H1 (cell line): ENCODE measurements at regions not wholly inside any gene's neighbourhood (a gene's known extent, or its start where the extent isn't known, plus 50 kb on each side); places are given as distances from the start of the nearest gene placed in this dataset.

Experiments
- CTCF ChIA-PET: fragments of 300-600 bp; sonication (Branson Sonifier 250); formaldehyde crosslinking; loops from one replicate; lab custom pipeline; 2021; ENCODE audit not compliant: partially characterized antibody; lab: Charles Lee
- POLR2A ChIA-PET: fragments of 300-600 bp; sonication (Branson Sonifier 250); formaldehyde crosslinking; loops from one replicate; lab custom pipeline; 2021; ENCODE audit warnings: inconsistent platforms; ENCODE audit not compliant: partially characterized antibody; lab: Charles Lee
- DNase-seq, 2 experiments: peaks; one replicate each; pipeline versions ENCODE4 v3.0.0 to v3.0.0-alpha.2; 2010 to 2022; ENCODE audit warnings: low spot score in 2 of 2, low read depth in 1 of 2, mixed read lengths in 1 of 2
- FAIRE-seq: peaks from 2 replicates; lab custom pipeline; 2011; peaks lifted over from hg19 to GRCh38; lab: Jason Lieb, UNC
- H2AFZ ChIP-seq: 2 replicates; pipeline ENCODE4 v1.8.1; 2012; ENCODE audit warnings: low read length, inconsistent platforms
- H2AK5ac ChIP-seq: 2 replicates; pipeline ENCODE4 v1.6.1; 2013; ENCODE audit warnings: low read depth, low read length
- H2BK120ac ChIP-seq: replicated peaks from 2 replicates; pipeline ENCODE3; 2013; ENCODE audit warnings: low read depth, low read length, inconsistent platforms
- H2BK12ac ChIP-seq: 2 replicates; pipeline ENCODE4 v1.6.1; 2013; ENCODE audit warnings: low read depth, low read length
- H2BK15ac ChIP-seq: 2 replicates; pipeline ENCODE4 v1.6.1; 2013; ENCODE audit warnings: low read length
- H2BK20ac ChIP-seq: 2 replicates; pipeline ENCODE4 v1.6.1; 2013; ENCODE audit warnings: low read length
- H2BK5ac ChIP-seq: 2 replicates; pipeline ENCODE4 v1.6.1; 2013; ENCODE audit warnings: low read depth, low read length
- H3K14ac ChIP-seq: 2 replicates; pipeline ENCODE4 v1.6.1; 2013; ENCODE audit warnings: inconsistent platforms; ENCODE audit not compliant: insufficient read length
- H3K18ac ChIP-seq: 2 replicates; pipeline ENCODE4 v1.6.1; 2013; ENCODE audit warnings: low read length; ENCODE audit errors: extremely low read depth
- H3K23ac ChIP-seq: 2 replicates; pipeline ENCODE4 v1.6.1; 2013; ENCODE audit warnings: inconsistent platforms; ENCODE audit not compliant: insufficient read length
- H3K23me2 ChIP-seq: 2 replicates; pipeline ENCODE4 v1.6.1; 2013; ENCODE audit warnings: low read depth, low read length
- H3K27ac ChIP-seq: 2 replicates; pipeline ENCODE4 v1.6.1; 2011; ENCODE audit warnings: low read depth, low read length, inconsistent platforms
- H3K27me3 ChIP-seq, 4 experiments: replicated peaks in 1 of 4; 1 replicate in 1 of 4; 2 replicates in 3 of 4; pipeline versions ENCODE4 v1.6.1 to v1.8.1; 2011 to 2013; ENCODE audit warnings: low read length in 3 of 4, mild to moderate bottlenecking in 3 of 4, inconsistent platforms in 2 of 4, mixed read lengths in 2 of 4, moderate library complexity in 1 of 4; ENCODE audit not compliant: control insufficient read depth in 3 of 4, insufficient read depth in 3 of 4; ENCODE audit errors: extremely low read depth in 1 of 4
- H3K36me3 ChIP-seq, 4 experiments: 2 replicates each; pipeline versions ENCODE4 v1.6.1 to v1.8.1; 2011 to 2013; ENCODE audit warnings: mild to moderate bottlenecking in 4 of 4, low read length in 3 of 4, moderate library complexity in 2 of 4, control low read depth in 1 of 4, inconsistent platforms in 1 of 4; ENCODE audit not compliant: insufficient read depth in 4 of 4, control insufficient read depth in 2 of 4
- H3K4ac ChIP-seq: replicated peaks from 2 replicates; pipeline ENCODE3; 2013; ENCODE audit warnings: low read length, low read depth, mixed read lengths, inconsistent platforms; ENCODE audit not compliant: insufficient read length
- H3K4me1 ChIP-seq, 4 experiments: replicated peaks in 1 of 4; 1 replicate in 1 of 4; 2 replicates in 3 of 4; pipeline versions ENCODE4 v1.6.1 to v1.8.1; 2011 to 2013; ENCODE audit warnings: low read length in 3 of 4, inconsistent platforms in 2 of 4, mixed read lengths in 1 of 4; ENCODE audit not compliant: insufficient read depth in 4 of 4, control insufficient read depth in 3 of 4
- H3K4me2 ChIP-seq, 2 experiments: 2 replicates each; pipeline versions ENCODE4 v1.6.1 to v1.8.1; 2011 to 2013; ENCODE audit warnings: low read depth in 2 of 2, low read length in 2 of 2, control low read depth in 1 of 2, inconsistent platforms in 1 of 2, mild to moderate bottlenecking in 1 of 2; ENCODE audit not compliant: insufficient read depth in 1 of 2
- H3K4me3 ChIP-seq, 4 experiments: fragments of 200-600, 300-600 bp in 1 of 4; sonication (generic), shearing (Covaris generic), sonication (Bioruptor Twin) in 1 of 4; 2 replicates each; pipeline versions ENCODE4 v1.5.1 to v1.8.1; 2011 to 2016; ENCODE audit warnings: low read length in 4 of 4, low read depth in 3 of 4, control low read depth in 2 of 4, inconsistent platforms in 2 of 4, mild to moderate bottlenecking in 2 of 4, mixed read lengths in 1 of 4, moderate library complexity in 1 of 4; ENCODE audit not compliant: insufficient read depth in 2 of 4; ENCODE audit errors: extremely low read depth in 1 of 4
- H3K56ac ChIP-seq: replicated peaks from 2 replicates; pipeline ENCODE3; 2013; ENCODE audit warnings: low read depth, mild to moderate bottlenecking, mixed read lengths, low read length, inconsistent platforms; ENCODE audit not compliant: insufficient read length
- H3K79me1 ChIP-seq: 2 replicates; pipeline ENCODE4 v1.6.1; 2013; ENCODE audit warnings: low read depth, low read length, control low read depth
- H3K79me2 ChIP-seq, 2 experiments: 2 replicates each; pipeline versions ENCODE4 v1.6.1 to v1.8.1; 2012 to 2013; ENCODE audit warnings: low read length in 2 of 2, mild to moderate bottlenecking in 2 of 2, inconsistent platforms in 1 of 2; ENCODE audit not compliant: insufficient read depth in 2 of 2, control insufficient read depth in 1 of 2
- H3K9ac ChIP-seq, 4 experiments: replicated peaks in 1 of 4; 1 replicate in 1 of 4; 2 replicates in 3 of 4; pipeline versions ENCODE4 v1.6.1 to v1.8.1; 2011 to 2013; ENCODE audit warnings: low read depth in 3 of 4, low read length in 3 of 4, control low read depth in 2 of 4, mild to moderate bottlenecking in 2 of 4, moderate library complexity in 2 of 4, inconsistent platforms in 1 of 4; ENCODE audit errors: extremely low read depth in 1 of 4
- H3K9me3 ChIP-seq, 2 experiments: 2 replicates each; pipeline versions ENCODE4 v1.6.1 to v1.8.1; 2012 to 2013; ENCODE audit warnings: mild to moderate bottlenecking in 2 of 2, moderate library complexity in 2 of 2, control low read depth in 1 of 2, inconsistent platforms in 1 of 2, low read depth in 1 of 2, low read length in 1 of 2, mixed read lengths in 1 of 2; ENCODE audit not compliant: insufficient read depth in 2 of 2
- H4K20me1 ChIP-seq, 2 experiments: replicated peaks in 1 of 2; 2 replicates each; pipeline versions ENCODE3 to v1.8.1; 2011 to 2013; ENCODE audit warnings: inconsistent platforms in 2 of 2, low read length in 2 of 2, mild to moderate bottlenecking in 1 of 2; ENCODE audit not compliant: insufficient read depth in 2 of 2, control insufficient read depth in 1 of 2
- H4K5ac ChIP-seq: 2 replicates; pipeline ENCODE4 v1.6.1; 2013; ENCODE audit warnings: low read length, low read depth, mixed read lengths, inconsistent platforms; ENCODE audit not compliant: insufficient read length
- H4K8ac ChIP-seq: 2 replicates; pipeline ENCODE4 v1.8.0; 2013; ENCODE audit warnings: mild to moderate bottlenecking, moderate library complexity, low read length, inconsistent platforms; ENCODE audit not compliant: insufficient read depth; ENCODE audit errors: extremely low read depth
- H4K91ac ChIP-seq: replicated peaks from 2 replicates; pipeline ENCODE3; 2013; ENCODE audit warnings: low read length, mixed read lengths, inconsistent platforms; ENCODE audit not compliant: insufficient read length
- BACH1 ChIP-seq: IDR thresholded peaks from 2 replicates; pipeline ENCODE4 v1.6.1; 2012; ENCODE audit warnings: low read length, improper control_type of control experiment
- CTCF ChIP-seq, 3 experiments: IDR thresholded peaks; 1 replicate in 2 of 3; 2 replicates in 1 of 3; pipeline versions ENCODE4 v1.5.1 to v1.6.1; 2011; ENCODE audit warnings: low read length in 3 of 3, mild to moderate bottlenecking in 3 of 3, inconsistent platforms in 2 of 3, low read depth in 1 of 3, moderate library complexity in 1 of 3; ENCODE audit not compliant: insufficient read depth in 1 of 3; ENCODE audit errors: control extremely low read depth in 1 of 3
- EGR1 ChIP-seq: IDR thresholded peaks from 2 replicates; pipeline ENCODE4 v1.6.1; 2011; ENCODE audit warnings: low read depth, low read length, borderline replicate concordance
- FOSL1 ChIP-seq: IDR thresholded peaks from 2 replicates; pipeline ENCODE4 v1.6.1; 2011; ENCODE audit warnings: mild to moderate bottlenecking, low read depth, low read length, moderate library complexity; ENCODE audit not compliant: insufficient read depth
- HDAC6 ChIP-seq: IDR thresholded peaks from one replicate; pipeline ENCODE4 v1.7.1; 2012; ENCODE audit warnings: low read depth, mild to moderate bottlenecking, inconsistent platforms, low read length, moderate library complexity
- POLR2A ChIP-seq, 2 experiments: IDR thresholded peaks; 1 replicate in 1 of 2; 2 replicates in 1 of 2; pipeline ENCODE4 v1.6.1; 2011; ENCODE audit warnings: low read depth in 2 of 2, low read length in 2 of 2, mild to moderate bottlenecking in 2 of 2; ENCODE audit errors: control extremely low read depth in 1 of 2
- RAD21 ChIP-seq, 2 experiments: IDR thresholded peaks in 1 of 2; conservative IDR thresholded peaks in 1 of 2; 2 replicates each; pipeline ENCODE4 v1.6.1; 2011; ENCODE audit warnings: low read depth in 2 of 2, low read length in 2 of 2, improper control_type of control experiment in 1 of 2, inconsistent platforms in 1 of 2, mild to moderate bottlenecking in 1 of 2, moderate library complexity in 1 of 2
- RNF2 ChIP-seq: fragments of 200-900, 300-1000 bp; sonication (generic); IDR thresholded peaks from 2 replicates; pipeline ENCODE4 v1.7.1; 2016; ENCODE audit warnings: borderline replicate concordance, low read depth, mild to moderate bottlenecking, antibody characterized with exemption, low read length; ENCODE audit not compliant: poor library complexity, severe bottlenecking; ENCODE audit errors: missing control alignments
- SIX5 ChIP-seq: IDR thresholded peaks from 2 replicates; pipeline ENCODE4 v1.6.1; 2011; ENCODE audit warnings: mild to moderate bottlenecking, low read depth, low read length
- SP2 ChIP-seq: IDR thresholded peaks from 2 replicates; pipeline ENCODE4 v1.6.1; 2012; ENCODE audit warnings: mild to moderate bottlenecking, low read length, inconsistent platforms
- USF2 ChIP-seq: IDR thresholded peaks from 2 replicates; pipeline ENCODE4 v1.6.1; 2011; ENCODE audit warnings: low read length, improper control_type of control experiment
- WGBS, 2 experiments: shearing (Covaris generic) in 1 of 2; methylation state at CpG; one replicate each; pipeline versions ENCODE4 v1.1.6 to v1.1.7; 2013 to 2015; ENCODE audit warnings: low lambda C conversion rate in 2 of 2, mixed read lengths in 2 of 2, inconsistent platforms in 1 of 2, low coverage in 1 of 2, missing lambda C conversion rate in 1 of 2; ENCODE audit not compliant: insufficient replicate concordance in 2 of 2, insufficient coverage in 1 of 2, insufficient read length in 1 of 2; ENCODE audit errors: extremely low coverage in 1 of 2, missing lambda C conversion rate in 1 of 2; 5-methylcytosine and 5-hydroxymethylcytosine counted together

GRCh38 chr1:103341377-103341880, 184.1 kb upstream of the RNPC3 start:
- no peaks in the 10 kb centered on the region for H3K36me3 ChIP-seq
- no peak overlapping the region for H4K5ac ChIP-seq
- H3K9ac ChIP-seq, result no peak overlapping the region
- no peak for FAIRE-seq
- H2BK120ac ChIP-seq, result no peak overlapping the region
- no peaks in the 10 kb centered on the region for H3K23me2 ChIP-seq
- no peak overlapping the region for H2AK5ac ChIP-seq
- no peak overlapping the region for H2BK15ac ChIP-seq
- H3K79me2 ChIP-seq, result no peaks in the 10 kb centered on the region
- no peak overlapping the region for H4K8ac ChIP-seq
- H3K4me2 ChIP-seq, result no peak overlapping the region
- H3K79me1 ChIP-seq, result no peaks in the 10 kb centered on the region
- no peaks in the 10 kb centered on the region for H3K4me1 ChIP-seq
- no peaks in the 10 kb centered on the region for H3K27me3 ChIP-seq
- POLR2A ChIA-PET, result no interaction called here
- H2AFZ ChIP-seq, result no peak overlapping the region
- 95 to 100% methylated on average over 1 to 2 of the region's 2 CpGs for WGBS, 2 experiments
- H4K20me1 ChIP-seq, result no peaks in the 10 kb centered on the region
- no peak overlapping the region for H3K18ac ChIP-seq
- no peak for DNase-seq
- no peak overlapping the region for H3K56ac ChIP-seq
- H3K27ac ChIP-seq, result no peak overlapping the region
- CTCF ChIA-PET, result interaction anchor here (1.2 kb wide), 1 partner anchor 34 kb away, joined by 3 read pairs; no protein-coding TSS in a partner anchor
- H2BK20ac ChIP-seq, result no peak overlapping the region
- no peak overlapping the region for H4K91ac ChIP-seq
- no peak overlapping the region for H2BK5ac ChIP-seq
- no peak overlapping the region for H3K14ac ChIP-seq
- H3K9me3 ChIP-seq, result no peaks in the 10 kb centered on the region
- no peak overlapping the region for H2BK12ac ChIP-seq
- no peak overlapping the region for H3K4me3 ChIP-seq
- H3K4ac ChIP-seq, result no peak overlapping the region
- H3K23ac ChIP-seq, result no peak overlapping the region
- no peak for TF ChIP-seq CTCF (IDR thresholded peaks at IDR 0.05; ENCODE audit: control extremely low read depth in 1 of 3, insufficient read depth in 1 of 3, low read depth in 1 of 3, low read length in 3 of 3)
- no peak for TF ChIP-seq HDAC6
- no peak for TF ChIP-seq BACH1
- TF ChIP-seq POLR2A (IDR thresholded peaks at IDR 0.05; ENCODE audit: control extremely low read depth in 1 of 2, low read depth in 2 of 2, low read length in 2 of 2), result no peak
- no peak for TF ChIP-seq RAD21 (IDR thresholded peaks at IDR 0.05 in 1 of 2, conservative IDR thresholded peaks at IDR 0.05 in 1 of 2; ENCODE audit: low read depth in 2 of 2, low read length in 2 of 2)
- no peak for TF ChIP-seq FOSL1
- TF ChIP-seq SP2, result no peak
- TF ChIP-seq SIX5, result no peak
- no peak for TF ChIP-seq USF2
- no peak for TF ChIP-seq EGR1
- no peak for TF ChIP-seq RNF2
